ENCODE measurements at regions not wholly inside any gene's neighbourhood (a gene's known extent, or its start where the extent isn't known, plus 50 kb on each side); places are given as distances from the start of the nearest gene placed in this dataset.

- WGBS, 2 donors (ENCODE audit: extremely low coverage in 2 of 2, insufficient read length in 2 of 2, insufficient replicate concordance in 1 of 2), result no CpG with 5 or more reads among the region's 4 CpGs
- Histone ChIP-seq H2BK12ac (ENCODE audit: low read length) (no peak overlapping the region), H3K4me1 (ENCODE audit: control insufficient read depth in 2 of 2, insufficient read depth in 1 of 2, low read depth in 1 of 2, low read length in 2 of 2) (peaks cover 0 to 2% of the 10 kb centered on the region in 2 donors), H3K4me2 (ENCODE audit: insufficient read depth, low read length, poor library complexity, severe bottlenecking) (no peak overlapping the region), H3K27me3 (ENCODE audit: control insufficient read depth in 3 of 3, insufficient read depth in 3 of 3, low read depth in 1 of 3, low read length in 3 of 3) (no peaks in the 10 kb centered on the region), H3K9me3 (replicated peaks in 1 of 2; ENCODE audit: control insufficient read depth in 2 of 2, insufficient read depth in 1 of 2, low read depth in 1 of 2, low read length in 2 of 2) (no peaks in the 10 kb centered on the region), H2BK120ac (ENCODE audit: low read depth, low read length) (no peak overlapping the region), H3K23ac (ENCODE audit: low read depth, low read length, poor library complexity) (no peak overlapping the region), H2AFZ (ENCODE audit: low read length) (no peak overlapping the region), H3K9ac (ENCODE audit: low read depth, low read length, poor library complexity) (no peak overlapping the region), H2AK5ac (ENCODE audit: low read depth, low read length) (no peak overlapping the region), H2BK15ac (ENCODE audit: low read length) (no peak overlapping the region), H2BK5ac (ENCODE audit: low read length) (no peak overlapping the region), H3K4ac (ENCODE audit: low read length) (no peak overlapping the region), H4K8ac (ENCODE audit: low read depth, low read length) (no peak overlapping the region), H3K14ac (ENCODE audit: low read length) (no peak overlapping the region), H3K4me3 (ENCODE audit: low read length in 2 of 2) (no peak overlapping the region), H3K36me3 (replicated peaks in 1 of 2; ENCODE audit: control insufficient read depth in 2 of 2, insufficient read depth in 2 of 2, low read length in 2 of 2) (no peaks in the 10 kb centered on the region), H3K27ac (replicated peaks; ENCODE audit: low read length) (no peak overlapping the region), H3K18ac (ENCODE audit: low read length) (no peak overlapping the region), H3K79me1 (ENCODE audit: low read depth, low read length) (no peaks in the 10 kb centered on the region), H4K91ac (ENCODE audit: low read depth, low read length, poor library complexity) (no peak overlapping the region)
- DNase-seq (ENCODE audit: low spot score), result no peak
These were observed 207.3 kb upstream of the SGCD start for GRCh38 chr5:156119692-156120091.

- peaks cover 0 to 2% of the 10 kb centered on the region in 2 donors for H3K4me1 ChIP-seq (ENCODE audit: control insufficient read depth in 2 of 2, insufficient read depth in 1 of 2, low read depth in 1 of 2, low read length in 2 of 2)
These were observed 206.2 kb upstream of the SGCD start for GRCh38 chr5:156120777-156121176.

GRCh38 chr5:156121234-156121633 lies 205.7 kb upstream of the SGCD start:
- Histone ChIP-seq H2AFZ (ENCODE audit: low read length) (no peak overlapping the region), H3K9ac (ENCODE audit: low read depth, low read length, poor library complexity) (no peak overlapping the region), H3K79me1 (ENCODE audit: low read depth, low read length) (no peaks in the 10 kb centered on the region), H3K4me3 (ENCODE audit: low read length in 2 of 2) (no peak overlapping the region), H3K27me3 (ENCODE audit: control insufficient read depth in 3 of 3, insufficient read depth in 3 of 3, low read depth in 1 of 3, low read length in 3 of 3) (no peaks in the 10 kb centered on the region), H4K91ac (ENCODE audit: low read depth, low read length, poor library complexity) (no peak overlapping the region), H3K4me1 (ENCODE audit: control insufficient read depth in 2 of 2, insufficient read depth in 1 of 2, low read depth in 1 of 2, low read length in 2 of 2) (peaks cover 0 to 2% of the 10 kb centered on the region in 2 donors), H2BK12ac (ENCODE audit: low read length) (no peak overlapping the region), H3K4ac (ENCODE audit: low read length) (no peak overlapping the region), H3K27ac (replicated peaks; ENCODE audit: low read length) (no peak overlapping the region), H3K18ac (ENCODE audit: low read length) (no peak overlapping the region), H3K4me2 (ENCODE audit: insufficient read depth, low read length, poor library complexity, severe bottlenecking) (no peak overlapping the region), H3K14ac (ENCODE audit: low read length) (no peak overlapping the region), H4K8ac (ENCODE audit: low read depth, low read length) (no peak overlapping the region), H2BK5ac (ENCODE audit: low read length) (no peak overlapping the region), H3K9me3 (replicated peaks in 1 of 2; ENCODE audit: control insufficient read depth in 2 of 2, insufficient read depth in 1 of 2, low read depth in 1 of 2, low read length in 2 of 2) (no peaks in the 10 kb centered on the region), H3K36me3 (replicated peaks in 1 of 2; ENCODE audit: control insufficient read depth in 2 of 2, insufficient read depth in 2 of 2, low read length in 2 of 2) (no peaks in the 10 kb centered on the region), H3K23ac (ENCODE audit: low read depth, low read length, poor library complexity) (no peak overlapping the region), H2BK120ac (ENCODE audit: low read depth, low read length) (no peak overlapping the region), H2AK5ac (ENCODE audit: low read depth, low read length) (no peak overlapping the region), H2BK15ac (ENCODE audit: low read length) (no peak overlapping the region)
- no CpG with 5 or more reads among the region's 3 CpGs for WGBS, 2 donors (ENCODE audit: extremely low coverage in 2 of 2, insufficient read length in 2 of 2, insufficient replicate concordance in 1 of 2)
- DNase-seq (ENCODE audit: low spot score), result no peak

More at GRCh38 chr5:156120777-156121176, 206.2 kb upstream of the SGCD start:
- Histone ChIP-seq H3K27ac (replicated peaks; ENCODE audit: low read length) (no peak overlapping the region), H3K4ac (ENCODE audit: low read length) (no peak overlapping the region), H2BK120ac (ENCODE audit: low read depth, low read length) (no peak overlapping the region), H3K36me3 (replicated peaks in 1 of 2; ENCODE audit: control insufficient read depth in 2 of 2, insufficient read depth in 2 of 2, low read length in 2 of 2) (no peaks in the 10 kb centered on the region), H3K23ac (ENCODE audit: low read depth, low read length, poor library complexity) (no peak overlapping the region), H2BK15ac (ENCODE audit: low read length) (no peak overlapping the region), H2BK12ac (ENCODE audit: low read length) (no peak overlapping the region), H3K9me3 (replicated peaks in 1 of 2; ENCODE audit: control insufficient read depth in 2 of 2, insufficient read depth in 1 of 2, low read depth in 1 of 2, low read length in 2 of 2) (no peaks in the 10 kb centered on the region), H3K27me3 (ENCODE audit: control insufficient read depth in 3 of 3, insufficient read depth in 3 of 3, low read depth in 1 of 3, low read length in 3 of 3) (no peaks in the 10 kb centered on the region), H3K79me1 (ENCODE audit: low read depth, low read length) (no peaks in the 10 kb centered on the region), H3K4me3 (ENCODE audit: low read length in 2 of 2) (no peak overlapping the region), H2AFZ (ENCODE audit: low read length) (no peak overlapping the region), H2BK5ac (ENCODE audit: low read length) (no peak overlapping the region), H3K9ac (ENCODE audit: low read depth, low read length, poor library complexity) (no peak overlapping the region), H3K4me2 (ENCODE audit: insufficient read depth, low read length, poor library complexity, severe bottlenecking) (no peak overlapping the region), H3K18ac (ENCODE audit: low read length) (no peak overlapping the region), H3K14ac (ENCODE audit: low read length) (no peak overlapping the region), H2AK5ac (ENCODE audit: low read depth, low read length) (no peak overlapping the region), H4K91ac (ENCODE audit: low read depth, low read length, poor library complexity) (no peak overlapping the region), H4K8ac (ENCODE audit: low read depth, low read length) (no peak overlapping the region)
- no peak for DNase-seq (ENCODE audit: low spot score)
- no CpG with 5 or more reads among the region's 4 CpGs for WGBS, 2 donors (ENCODE audit: extremely low coverage in 2 of 2, insufficient read length in 2 of 2, insufficient replicate concordance in 1 of 2)

- no peak overlapping the region for H2BK15ac ChIP-seq (ENCODE audit: low read length)
These were observed 205.1 kb upstream of the SGCD start for GRCh38 chr5:156121882-156122281.

More at GRCh38 chr5:156121882-156122281, 205.1 kb upstream of the SGCD start:
- no peaks in the 10 kb centered on the region for H3K4me1 ChIP-seq (ENCODE audit: control insufficient read depth in 2 of 2, insufficient read depth in 1 of 2, low read depth in 1 of 2, low read length in 2 of 2)
- no peak overlapping the region for H2AFZ ChIP-seq (ENCODE audit: low read length)
- H3K9ac ChIP-seq (ENCODE audit: low read depth, low read length, poor library complexity), result no peak overlapping the region
- no peak overlapping the region for H3K14ac ChIP-seq (ENCODE audit: low read length)
- no peak for DNase-seq (ENCODE audit: low spot score)
- no peak overlapping the region for H3K4ac ChIP-seq (ENCODE audit: low read length)
- H3K4me3 ChIP-seq (ENCODE audit: low read length in 2 of 2), result no peak overlapping the region
- H2BK120ac ChIP-seq (ENCODE audit: low read depth, low read length), result no peak overlapping the region
- H3K18ac ChIP-seq (ENCODE audit: low read length), result no peak overlapping the region
- H3K9me3 ChIP-seq (replicated peaks in 1 of 2; ENCODE audit: control insufficient read depth in 2 of 2, insufficient read depth in 1 of 2, low read depth in 1 of 2, low read length in 2 of 2), result no peaks in the 10 kb centered on the region
- H3K23ac ChIP-seq (ENCODE audit: low read depth, low read length, poor library complexity), result no peak overlapping the region
- H3K36me3 ChIP-seq (replicated peaks in 1 of 2; ENCODE audit: control insufficient read depth in 2 of 2, insufficient read depth in 2 of 2, low read length in 2 of 2), result no peaks in the 10 kb centered on the region
- H4K91ac ChIP-seq (ENCODE audit: low read depth, low read length, poor library complexity), result no peak overlapping the region
- no CpG with 5 or more reads among the region's 1 CpG for WGBS, 2 donors (ENCODE audit: extremely low coverage in 2 of 2, insufficient read length in 2 of 2, insufficient replicate concordance in 1 of 2)
- no peaks in the 10 kb centered on the region for H3K79me1 ChIP-seq (ENCODE audit: low read depth, low read length)
- H2BK12ac ChIP-seq (ENCODE audit: low read length), result no peak overlapping the region
- no peak overlapping the region for H4K8ac ChIP-seq (ENCODE audit: low read depth, low read length)
- H3K27ac ChIP-seq (replicated peaks; ENCODE audit: low read length), result no peak overlapping the region
- H3K27me3 ChIP-seq (ENCODE audit: control insufficient read depth in 3 of 3, insufficient read depth in 3 of 3, low read depth in 1 of 3, low read length in 3 of 3), result no peaks in the 10 kb centered on the region
- no peak overlapping the region for H3K4me2 ChIP-seq (ENCODE audit: insufficient read depth, low read length, poor library complexity, severe bottlenecking)
- H2AK5ac ChIP-seq (ENCODE audit: low read depth, low read length), result no peak overlapping the region
- no peak overlapping the region for H2BK5ac ChIP-seq (ENCODE audit: low read length)
